Cardiac muscle cell (in vitro differentiated cells and primary cell): ENCODE measurements at regions not wholly inside any gene's neighbourhood (a gene's known extent, or its start where the extent isn't known, plus 50 kb on each side); places are given as distances from the start of the nearest gene placed in this dataset.

ENCODE experiments used
- DNase-seq, 2 donors: peaks; one replicate each; pipeline versions ENCODE4 v3.0.0 to v3.0.0-alpha.2; 2010 to 2017; ENCODE audit warnings: low read depth in 1 of 2, low spot score in 1 of 2
- H3K27ac ChIP-seq: fragments of 200-600 bp; sonication (generic); 2 replicates; pipeline ENCODE4 v1.5.1; 2016
- H3K27me3 ChIP-seq: fragments of 200-600 bp; sonication (generic); 2 replicates; pipeline ENCODE4 v1.6.0; 2016; ENCODE audit warnings: control low read depth
- H3K36me3 ChIP-seq: fragments of 200-600 bp; sonication (generic); 2 replicates; pipeline ENCODE4 v1.5.1; 2016; ENCODE audit warnings: control low read depth
- H3K4me1 ChIP-seq: fragments of 200-600 bp; sonication (generic); 2 replicates; pipeline ENCODE4 v1.8.1; 2017; ENCODE audit warnings: low read depth, mild to moderate bottlenecking, mixed run types
- H3K4me3 ChIP-seq: fragments of 200-600 bp; sonication (generic); 2 replicates; pipeline ENCODE4 v1.5.1; 2016; ENCODE audit warnings: mild to moderate bottlenecking
- H3K9me3 ChIP-seq: fragments of 200-600 bp; sonication (generic); 2 replicates; pipeline ENCODE4 v1.5.1; 2017; ENCODE audit warnings: low read depth, mild to moderate bottlenecking, control low read depth
- TF ChIP-seq, protein P1 (sequence below): IDR thresholded peaks from 2 replicates; pipeline ENCODE4 v1.5.1; 2012; ENCODE audit warnings: low read depth, mild to moderate bottlenecking, low read length

DNA sequence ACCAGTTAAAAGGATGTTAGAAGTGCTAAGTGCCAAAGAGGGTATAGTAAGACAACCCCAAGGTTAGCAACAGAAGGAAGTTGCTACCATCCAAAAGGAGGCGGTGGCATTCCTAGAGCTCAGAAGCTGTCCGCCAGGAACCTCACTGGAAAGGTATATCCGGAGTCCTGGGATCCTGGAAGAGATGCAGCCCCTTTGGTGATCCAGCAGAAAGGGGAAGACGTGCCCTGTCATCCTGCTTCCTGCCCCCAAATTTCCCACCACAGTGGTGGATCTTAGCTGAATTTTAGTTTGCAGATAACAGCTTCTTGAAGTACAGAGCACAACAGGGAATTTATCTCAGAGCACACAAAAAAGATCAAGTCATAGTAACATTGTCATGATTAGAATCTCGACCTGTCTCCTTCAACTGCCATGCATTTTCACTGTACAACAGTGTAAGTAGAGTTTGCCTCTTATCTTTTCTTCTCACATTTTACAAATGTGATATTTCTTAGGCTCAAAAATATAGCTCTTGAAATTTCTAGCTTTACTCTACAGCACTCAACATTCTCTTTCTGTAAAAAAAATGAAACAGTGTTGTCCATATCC lies 526.3 kb downstream of the SOX5 start:
- Histone ChIP-seq H3K4me3 (no peak overlapping the region), H3K9me3 (no peaks in the 10 kb centered on the region), H3K4me1 (no peaks in the 10 kb centered on the region), H3K27me3 (no peaks in the 10 kb centered on the region), H3K36me3 (no peaks in the 10 kb centered on the region), H3K27ac (no peak overlapping the region)
- TF ChIP-seq, protein P1, sequence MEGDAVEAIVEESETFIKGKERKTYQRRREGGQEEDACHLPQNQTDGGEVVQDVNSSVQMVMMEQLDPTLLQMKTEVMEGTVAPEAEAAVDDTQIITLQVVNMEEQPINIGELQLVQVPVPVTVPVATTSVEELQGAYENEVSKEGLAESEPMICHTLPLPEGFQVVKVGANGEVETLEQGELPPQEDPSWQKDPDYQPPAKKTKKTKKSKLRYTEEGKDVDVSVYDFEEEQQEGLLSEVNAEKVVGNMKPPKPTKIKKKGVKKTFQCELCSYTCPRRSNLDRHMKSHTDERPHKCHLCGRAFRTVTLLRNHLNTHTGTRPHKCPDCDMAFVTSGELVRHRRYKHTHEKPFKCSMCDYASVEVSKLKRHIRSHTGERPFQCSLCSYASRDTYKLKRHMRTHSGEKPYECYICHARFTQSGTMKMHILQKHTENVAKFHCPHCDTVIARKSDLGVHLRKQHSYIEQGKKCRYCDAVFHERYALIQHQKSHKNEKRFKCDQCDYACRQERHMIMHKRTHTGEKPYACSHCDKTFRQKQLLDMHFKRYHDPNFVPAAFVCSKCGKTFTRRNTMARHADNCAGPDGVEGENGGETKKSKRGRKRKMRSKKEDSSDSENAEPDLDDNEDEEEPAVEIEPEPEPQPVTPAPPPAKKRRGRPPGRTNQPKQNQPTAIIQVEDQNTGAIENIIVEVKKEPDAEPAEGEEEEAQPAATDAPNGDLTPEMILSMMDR: no peak
- DNase-seq: no peak

DNA sequence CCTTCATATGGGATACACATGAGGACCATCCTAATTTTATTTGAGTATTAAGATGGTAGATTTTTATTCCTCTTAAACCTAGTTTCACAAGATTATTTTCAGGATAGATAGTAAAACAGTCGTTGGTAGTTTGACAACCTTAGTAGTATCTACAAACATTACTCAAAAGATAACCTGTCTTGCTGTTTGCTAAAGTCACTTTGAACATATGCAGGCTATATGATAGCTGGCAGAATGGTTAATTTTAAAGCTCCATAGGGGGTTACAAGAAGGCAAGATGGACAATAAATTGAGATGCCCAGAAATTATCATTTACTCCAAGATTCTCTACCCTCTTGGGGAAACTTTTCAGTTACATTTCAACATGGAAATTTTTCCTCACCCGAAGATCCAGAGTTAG lies 525.7 kb downstream of the SOX5 start:
- Histone ChIP-seq H3K9me3 (no peaks in the 10 kb centered on the region), H3K27ac (no peak overlapping the region), H3K4me3 (no peak overlapping the region), H3K36me3 (no peaks in the 10 kb centered on the region), H3K4me1 (no peaks in the 10 kb centered on the region), H3K27me3 (no peaks in the 10 kb centered on the region)
- TF ChIP-seq, protein P1: no peak
- DNase-seq: no peak

DNA sequence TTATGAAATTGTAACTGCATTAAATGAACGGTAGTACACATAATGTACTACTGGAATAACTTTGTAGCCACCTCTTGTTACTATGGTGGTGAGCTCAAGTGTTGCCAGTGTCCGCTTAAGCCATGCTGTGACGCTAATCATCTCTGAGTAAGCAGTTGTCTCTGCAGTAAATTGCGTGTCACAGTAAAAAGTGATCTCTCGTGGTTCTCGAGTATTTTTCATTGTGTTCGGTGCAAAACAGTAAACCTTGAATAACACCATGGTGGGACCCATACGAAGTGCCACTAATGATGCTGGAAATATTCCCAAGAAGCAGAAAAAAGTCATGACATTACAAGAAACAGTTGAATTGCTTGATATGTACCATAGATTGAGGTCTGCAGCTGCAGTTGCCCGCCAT lies 524.8 kb downstream of the SOX5 start:
- H3K9me3 ChIP-seq: no peaks in the 10 kb centered on the region
- TF ChIP-seq, protein P1: no peak
- no peaks in the 10 kb centered on the region for H3K36me3 ChIP-seq
- no peak overlapping the region for H3K4me3 ChIP-seq
- no peak overlapping the region for H3K27ac ChIP-seq
- no peaks in the 10 kb centered on the region for H3K27me3 ChIP-seq
- no peak for DNase-seq
- no peaks in the 10 kb centered on the region for H3K4me1 ChIP-seq

DNA sequence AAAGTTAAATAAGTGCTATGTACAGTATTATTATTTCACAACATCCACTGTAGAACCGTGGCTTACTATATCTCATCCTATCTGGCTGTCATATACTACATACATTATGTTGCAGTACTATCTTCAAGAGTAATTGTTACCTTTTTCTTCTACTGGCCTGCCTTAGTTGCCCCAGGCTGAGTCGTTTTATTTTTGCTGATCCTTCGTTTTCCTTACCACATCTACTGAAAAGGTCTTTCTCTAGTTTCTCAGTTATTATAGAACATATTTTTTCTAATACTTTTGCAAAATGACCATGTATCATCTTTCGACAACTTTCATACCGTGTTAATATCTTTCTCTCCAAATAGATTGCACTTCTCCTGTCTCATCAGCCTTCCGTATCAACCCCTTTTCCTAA lies 523.1 kb downstream of the SOX5 start:
- no peak for DNase-seq
- TF ChIP-seq, protein P1: no peak
- peaks cover 8% of the 10 kb centered on the region for H3K4me1 ChIP-seq
- no peak overlapping the region for H3K27ac ChIP-seq
- no peaks in the 10 kb centered on the region for H3K27me3 ChIP-seq
- H3K4me3 ChIP-seq: no peak overlapping the region
- no peaks in the 10 kb centered on the region for H3K36me3 ChIP-seq
- H3K9me3 ChIP-seq: no peaks in the 10 kb centered on the region

DNA sequence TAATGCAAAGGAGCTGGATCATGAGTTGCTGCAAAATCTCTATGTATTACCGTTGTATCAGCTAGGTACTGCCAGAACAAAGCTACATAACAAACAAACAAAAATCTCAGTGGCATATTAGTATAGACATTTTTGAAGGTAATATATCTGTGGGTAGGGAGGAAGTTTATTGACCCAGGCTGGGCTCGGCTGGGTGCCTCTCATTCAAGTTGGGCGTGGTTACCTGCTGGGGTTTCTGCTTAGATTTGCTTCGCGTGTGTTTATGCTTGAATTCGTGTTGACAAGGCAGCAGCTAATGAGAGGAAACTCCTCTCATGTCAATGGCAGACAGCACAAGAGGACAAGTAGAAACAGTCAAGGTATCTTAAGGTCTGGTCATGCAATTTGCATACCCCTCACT lies 520.7 kb downstream of the SOX5 start:
- Histone ChIP-seq H3K36me3 (no peaks in the 10 kb centered on the region), H3K9me3 (no peaks in the 10 kb centered on the region), H3K27ac (no peak overlapping the region), H3K4me1 (peaks cover 8% of the 10 kb centered on the region), H3K27me3 (no peaks in the 10 kb centered on the region), H3K4me3 (no peak overlapping the region)
- no peak for DNase-seq
- TF ChIP-seq, protein P1: no peak

DNA sequence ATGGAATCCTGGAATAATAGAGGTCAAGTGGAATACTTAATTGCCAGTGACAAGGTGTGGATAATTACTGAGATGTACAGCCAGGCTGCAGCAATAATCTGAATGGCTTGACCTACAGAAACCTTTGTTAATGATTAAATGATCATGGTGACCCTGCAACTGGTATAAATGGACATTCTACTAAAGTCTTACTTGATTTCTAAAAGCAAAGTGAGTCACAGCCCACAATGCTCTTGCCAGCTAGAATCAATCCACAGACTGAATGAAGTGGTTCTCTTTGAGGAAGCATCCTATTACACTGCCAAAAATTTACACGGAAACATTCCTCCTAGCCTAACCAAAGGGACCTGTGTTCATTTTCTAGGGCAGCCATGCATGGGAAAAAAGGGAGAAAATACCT lies 518.5 kb downstream of the SOX5 start:
- no peaks in the 10 kb centered on the region for H3K36me3 ChIP-seq
- no peaks in the 10 kb centered on the region for H3K27me3 ChIP-seq
- H3K27ac ChIP-seq: no peak overlapping the region
- DNase-seq: peak in 1 of 2 donors; percentile 44
- no peak overlapping the region for H3K4me3 ChIP-seq
- TF ChIP-seq, protein P1: no peak
- peaks cover 8% of the 10 kb centered on the region for H3K4me1 ChIP-seq
- H3K9me3 ChIP-seq: no peaks in the 10 kb centered on the region
